ENCODE measurements at regions not wholly inside any gene's neighbourhood (a gene's known extent, or its start where the extent isn't known, plus 50 kb on each side); places are given as distances from the start of the nearest gene placed in this dataset.

DNA sequence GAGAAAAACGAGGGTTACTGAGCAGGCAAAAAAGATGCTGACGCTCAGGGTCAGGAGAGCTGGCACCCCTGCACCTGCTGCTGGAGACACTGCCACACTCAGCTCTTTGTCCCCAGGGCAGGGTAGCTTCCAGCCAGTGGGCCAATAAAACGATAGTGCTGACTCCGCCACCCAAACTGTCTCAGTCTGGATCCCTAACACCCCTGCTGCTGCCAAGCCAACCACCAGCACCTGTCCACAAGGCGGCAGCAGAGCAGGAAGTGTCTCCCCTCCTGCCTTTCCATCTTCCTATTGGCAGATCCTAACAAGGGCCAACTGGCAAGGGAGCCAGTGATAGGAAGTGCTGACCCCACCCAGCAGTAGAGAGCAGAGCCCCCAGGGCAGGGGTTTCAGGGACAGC, 531.5 kb upstream of the SALL3 start:
- no peak for DNase-seq (ENCODE audit: extremely low spot score)
- POLR2A ChIA-PET: no interaction called here
- no peak for TF ChIP-seq NFRKB (IDR thresholded peaks at IDR 0.05)
- no peak for TF ChIP-seq ZNF384 (IDR thresholded peaks at IDR 0.05)
- CTCF ChIA-PET: no interaction called here

DNA sequence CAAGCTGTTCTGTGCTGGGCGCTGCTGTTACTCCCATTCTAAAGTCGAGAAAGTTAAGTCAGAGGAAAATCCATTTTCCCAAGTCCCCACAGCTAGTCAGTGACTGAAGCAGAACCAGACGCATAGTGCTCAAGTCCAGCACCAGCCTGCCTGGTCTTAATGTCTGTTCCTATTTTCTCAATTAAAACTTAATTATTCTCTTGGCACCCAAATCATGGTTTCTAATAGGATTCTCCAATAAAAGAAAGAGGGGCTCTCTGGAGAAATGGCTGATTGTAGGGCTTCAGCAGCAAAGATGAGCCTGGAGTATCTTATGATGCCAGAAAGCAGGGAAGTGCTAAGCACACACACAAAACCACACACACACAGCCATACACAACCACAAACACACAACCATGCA, 531.0 kb upstream of the SALL3 start:
- no peak for DNase-seq (ENCODE audit: extremely low spot score)
- POLR2A ChIA-PET: no interaction called here
- TF ChIP-seq FOXK2 (IDR thresholded peaks at IDR 0.05) (no peak), HDGF (IDR thresholded peaks at IDR 0.05; ENCODE audit: borderline replicate concordance) (no peak), CTBP1 (IDR thresholded peaks at IDR 0.05; ENCODE audit: borderline replicate concordance) (no peak), FOXM1 (IDR thresholded peaks at IDR 0.05; ENCODE audit: borderline replicate concordance) (no peak), SP1 (IDR thresholded peaks at IDR 0.05) (no peak), BHLHE40 (IDR thresholded peaks at IDR 0.05; ENCODE audit: borderline replicate concordance) (no peak), TARDBP (IDR thresholded peaks at IDR 0.05) (no peak), ARNT (IDR thresholded peaks at IDR 0.05) (no peak), NFRKB (IDR thresholded peaks at IDR 0.05) (no peak), ELF4 (IDR thresholded peaks at IDR 0.05) (no peak), LEF1 (IDR thresholded peaks at IDR 0.05; ENCODE audit: borderline replicate concordance) (no peak), SUZ12 (IDR thresholded peaks at IDR 0.05) (no peak), ZNF384 (IDR thresholded peaks at IDR 0.05) (no peak), L3MBTL2 (conservative IDR thresholded peaks at IDR 0.05) (no peak)
- CTCF ChIA-PET: no interaction called here

DNA sequence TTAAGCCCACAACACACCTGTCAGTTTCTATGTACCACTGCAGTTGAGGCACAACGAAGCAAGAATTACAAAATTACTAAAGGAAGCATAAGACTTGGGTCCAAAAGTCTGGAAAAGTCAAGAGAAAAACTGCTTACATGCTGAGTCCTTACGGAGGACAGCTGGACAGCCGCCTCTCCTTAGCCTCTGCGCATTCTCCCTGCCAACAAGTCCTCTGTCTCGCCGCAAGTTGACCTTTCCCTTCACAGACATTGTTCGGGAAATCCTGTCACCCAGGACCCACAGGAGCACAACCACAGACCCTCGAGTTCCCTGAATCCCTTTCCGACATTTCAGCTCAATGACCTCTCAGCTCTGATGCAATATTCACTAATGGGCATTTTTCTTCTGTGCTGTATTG, 525.4 kb upstream of the SALL3 start:
- ChIA-PET CTCF (no interaction called here), POLR2A (no interaction called here)
- no peak for TF ChIP-seq FOXA1 (IDR thresholded peaks at IDR 0.05)
- no peak for TF ChIP-seq FOXK2 (IDR thresholded peaks at IDR 0.05)
- no peak for TF ChIP-seq BHLHE40 (IDR thresholded peaks at IDR 0.05; ENCODE audit: borderline replicate concordance)
- TF ChIP-seq, protein P1, sequence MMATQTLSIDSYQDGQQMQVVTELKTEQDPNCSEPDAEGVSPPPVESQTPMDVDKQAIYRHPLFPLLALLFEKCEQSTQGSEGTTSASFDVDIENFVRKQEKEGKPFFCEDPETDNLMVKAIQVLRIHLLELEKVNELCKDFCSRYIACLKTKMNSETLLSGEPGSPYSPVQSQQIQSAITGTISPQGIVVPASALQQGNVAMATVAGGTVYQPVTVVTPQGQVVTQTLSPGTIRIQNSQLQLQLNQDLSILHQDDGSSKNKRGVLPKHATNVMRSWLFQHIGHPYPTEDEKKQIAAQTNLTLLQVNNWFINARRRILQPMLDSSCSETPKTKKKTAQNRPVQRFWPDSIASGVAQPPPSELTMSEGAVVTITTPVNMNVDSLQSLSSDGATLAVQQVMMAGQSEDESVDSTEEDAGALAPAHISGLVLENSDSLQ (IDR thresholded peaks at IDR 0.05): no peak
- no peak for TF ChIP-seq L3MBTL2 (conservative IDR thresholded peaks at IDR 0.05)
- no peak for DNase-seq (ENCODE audit: extremely low spot score)

DNA sequence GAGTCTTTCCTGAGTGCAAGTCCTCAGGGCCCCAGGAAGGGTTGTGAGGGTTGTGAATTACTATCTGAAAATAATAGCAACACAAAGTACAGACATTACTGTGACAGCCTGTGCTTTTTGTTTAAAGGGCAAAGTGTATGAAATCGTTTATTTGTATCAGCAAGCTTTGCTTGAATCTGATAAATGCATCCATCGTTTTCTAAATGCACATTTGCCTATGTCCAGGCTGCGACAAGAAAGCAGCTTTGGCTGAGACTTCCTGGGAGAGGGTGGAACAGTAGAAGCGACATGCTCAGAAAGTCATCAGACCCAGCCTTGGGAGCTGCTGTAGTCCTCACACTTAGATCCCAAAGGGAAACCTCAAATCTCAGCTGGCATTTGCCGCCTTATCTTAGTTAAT, 524.2 kb upstream of the SALL3 start:
- DNase-seq (ENCODE audit: extremely low spot score): no peak
- ChIA-PET POLR2A (no interaction called here), CTCF (no interaction called here)
- TF ChIP-seq CTBP1 (IDR thresholded peaks at IDR 0.05; ENCODE audit: borderline replicate concordance): no peak
- no peak for TF ChIP-seq BHLHE40 (IDR thresholded peaks at IDR 0.05; ENCODE audit: borderline replicate concordance)
- TF ChIP-seq SP1 (IDR thresholded peaks at IDR 0.05): no peak
- TF ChIP-seq ARNT (IDR thresholded peaks at IDR 0.05): no peak
- TF ChIP-seq ZNF384 (IDR thresholded peaks at IDR 0.05): no peak
- TF ChIP-seq FOXK2 (IDR thresholded peaks at IDR 0.05): no peak
- TF ChIP-seq L3MBTL2 (conservative IDR thresholded peaks at IDR 0.05): no peak
- no peak for TF ChIP-seq LEF1 (IDR thresholded peaks at IDR 0.05; ENCODE audit: borderline replicate concordance)
- TF ChIP-seq SUZ12 (IDR thresholded peaks at IDR 0.05): no peak
- no peak for TF ChIP-seq HDGF (IDR thresholded peaks at IDR 0.05; ENCODE audit: borderline replicate concordance)
- TF ChIP-seq FOXA1 (IDR thresholded peaks at IDR 0.05): no peak
- TF ChIP-seq TARDBP (IDR thresholded peaks at IDR 0.05): no peak

DNA sequence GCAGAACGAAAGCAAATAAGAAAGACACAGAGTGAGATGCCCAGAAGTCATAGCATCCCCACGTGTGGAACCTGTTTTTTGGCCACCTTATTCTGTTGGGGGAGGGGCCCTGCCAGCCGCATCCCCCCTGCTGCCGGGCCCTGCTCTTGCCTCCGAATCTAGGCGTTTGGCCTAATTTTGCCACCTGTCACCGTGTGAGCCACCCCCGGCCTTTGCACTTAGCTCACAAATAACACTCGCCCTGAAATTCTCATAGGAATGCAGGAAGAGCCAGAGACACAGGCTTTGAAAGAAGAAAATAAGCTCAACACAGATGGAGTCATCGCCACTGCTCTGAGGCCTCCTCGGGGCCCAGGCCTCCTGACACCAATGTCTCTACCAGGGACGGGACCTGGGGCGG, 522.6 kb upstream of the SALL3 start:
- no peak for TF ChIP-seq SUZ12 (IDR thresholded peaks at IDR 0.05)
- TF ChIP-seq ZNF384 (IDR thresholded peaks at IDR 0.05): no peak
- no peak for TF ChIP-seq FOXM1 (IDR thresholded peaks at IDR 0.05; ENCODE audit: borderline replicate concordance)
- TF ChIP-seq NFRKB (IDR thresholded peaks at IDR 0.05): no peak
- TF ChIP-seq ELF4 (IDR thresholded peaks at IDR 0.05): no peak
- TF ChIP-seq BHLHE40 (IDR thresholded peaks at IDR 0.05; ENCODE audit: borderline replicate concordance): no peak
- TF ChIP-seq CTBP1 (IDR thresholded peaks at IDR 0.05; ENCODE audit: borderline replicate concordance): no peak
- TF ChIP-seq ARNT (IDR thresholded peaks at IDR 0.05): no peak
- no peak for TF ChIP-seq SP1 (IDR thresholded peaks at IDR 0.05)
- no peak for TF ChIP-seq LEF1 (IDR thresholded peaks at IDR 0.05; ENCODE audit: borderline replicate concordance)
- no peak for TF ChIP-seq FOXK2 (IDR thresholded peaks at IDR 0.05)
- TF ChIP-seq TARDBP (IDR thresholded peaks at IDR 0.05): no peak
- TF ChIP-seq FOXA1 (IDR thresholded peaks at IDR 0.05): no peak
- no peak for TF ChIP-seq HDGF (IDR thresholded peaks at IDR 0.05; ENCODE audit: borderline replicate concordance)
- ChIA-PET POLR2A (no interaction called here), CTCF (no interaction called here)
- DNase-seq (ENCODE audit: extremely low spot score): no peak

DNA sequence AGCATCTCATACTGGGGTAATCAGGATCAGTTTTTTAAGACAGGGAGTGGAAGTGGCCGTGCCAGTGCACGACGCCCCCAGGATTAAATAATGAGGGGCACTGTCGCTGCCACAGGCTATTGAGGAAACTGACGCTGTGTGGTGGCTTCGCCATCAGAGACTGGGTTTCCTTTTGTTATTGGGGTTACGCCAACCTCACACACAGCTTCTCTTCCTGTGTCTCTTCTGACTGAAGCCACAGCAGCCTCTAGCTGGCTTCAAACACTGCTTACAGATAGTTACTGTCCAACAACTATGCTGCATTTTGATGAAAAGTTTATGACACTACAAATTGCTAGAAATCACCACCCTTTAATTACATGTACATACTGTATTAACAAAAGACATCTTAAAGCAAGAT, 521.9 kb upstream of the SALL3 start:
- DNase-seq (ENCODE audit: extremely low spot score): no peak
- CTCF ChIA-PET: no interaction called here
- POLR2A ChIA-PET: no interaction called here
- no peak for TF ChIP-seq CTBP1 (IDR thresholded peaks at IDR 0.05; ENCODE audit: borderline replicate concordance)
- no peak for TF ChIP-seq NFRKB (IDR thresholded peaks at IDR 0.05)
- TF ChIP-seq LEF1 (IDR thresholded peaks at IDR 0.05; ENCODE audit: borderline replicate concordance): no peak
- no peak for TF ChIP-seq HDGF (IDR thresholded peaks at IDR 0.05; ENCODE audit: borderline replicate concordance)

DNA sequence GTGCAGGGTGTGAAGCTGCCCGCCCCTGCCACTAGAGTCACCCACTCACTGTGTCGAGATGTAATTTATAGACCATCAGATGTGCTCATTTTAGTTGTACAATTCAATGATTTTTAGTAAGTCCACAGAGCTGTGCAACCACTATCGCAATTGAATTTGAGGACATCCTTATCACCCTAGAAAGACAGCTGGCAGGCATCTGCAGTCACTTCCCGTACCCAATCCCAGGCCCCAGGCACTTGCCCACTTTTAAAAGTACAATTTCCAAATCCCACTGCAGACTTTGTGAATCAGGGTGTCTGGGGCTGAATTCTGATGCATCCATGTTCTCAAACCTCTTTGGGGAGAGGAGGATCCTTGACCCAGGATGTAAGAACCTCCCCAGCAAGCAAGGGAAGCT, 521.3 kb upstream of the SALL3 start:
- no peak for TF ChIP-seq L3MBTL2 (conservative IDR thresholded peaks at IDR 0.05)
- TF ChIP-seq NFRKB (IDR thresholded peaks at IDR 0.05): no peak
- TF ChIP-seq, protein P1 (IDR thresholded peaks at IDR 0.05): no peak
- no peak for TF ChIP-seq ARNT (IDR thresholded peaks at IDR 0.05)
- TF ChIP-seq ELF4 (IDR thresholded peaks at IDR 0.05): no peak
- TF ChIP-seq BHLHE40 (IDR thresholded peaks at IDR 0.05; ENCODE audit: borderline replicate concordance): no peak
- no peak for DNase-seq (ENCODE audit: extremely low spot score)
- CTCF ChIA-PET: no interaction called here
- POLR2A ChIA-PET: no interaction called here

DNA sequence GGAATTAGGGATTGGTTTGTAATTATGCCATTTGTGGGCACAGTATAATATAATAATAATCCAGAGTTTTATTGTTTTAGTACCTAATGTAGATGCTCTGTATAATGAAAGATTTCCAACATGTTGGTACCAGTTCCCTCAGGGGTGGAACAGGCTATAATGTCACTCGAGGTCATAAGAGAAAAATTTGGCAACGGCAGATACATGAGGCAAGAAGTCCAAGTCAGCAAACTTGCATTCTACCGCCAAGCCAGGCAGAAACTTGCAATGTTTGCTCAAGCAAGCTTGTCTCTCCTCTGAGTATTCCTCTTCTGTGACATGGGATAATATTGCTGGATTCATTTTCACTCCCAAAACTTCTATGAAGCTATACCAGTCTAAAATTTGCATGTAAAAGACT, 520.0 kb upstream of the SALL3 start:
- CTCF ChIA-PET: no interaction called here
- POLR2A ChIA-PET: no interaction called here
- DNase-seq (ENCODE audit: extremely low spot score): no peak
- TF ChIP-seq SUZ12 (IDR thresholded peaks at IDR 0.05): no peak
- TF ChIP-seq TARDBP (IDR thresholded peaks at IDR 0.05): no peak
- TF ChIP-seq FOXK2 (IDR thresholded peaks at IDR 0.05): no peak
- TF ChIP-seq SP1 (IDR thresholded peaks at IDR 0.05): no peak
- TF ChIP-seq HDGF (IDR thresholded peaks at IDR 0.05; ENCODE audit: borderline replicate concordance): no peak
- no peak for TF ChIP-seq ZNF384 (IDR thresholded peaks at IDR 0.05)
- TF ChIP-seq LEF1 (IDR thresholded peaks at IDR 0.05; ENCODE audit: borderline replicate concordance): no peak
